ENCODE measurements at regions not wholly inside any gene's neighbourhood (a gene's known extent, or its start where the extent isn't known, plus 50 kb on each side); places are given as distances from the start of the nearest gene placed in this dataset.

DNA sequence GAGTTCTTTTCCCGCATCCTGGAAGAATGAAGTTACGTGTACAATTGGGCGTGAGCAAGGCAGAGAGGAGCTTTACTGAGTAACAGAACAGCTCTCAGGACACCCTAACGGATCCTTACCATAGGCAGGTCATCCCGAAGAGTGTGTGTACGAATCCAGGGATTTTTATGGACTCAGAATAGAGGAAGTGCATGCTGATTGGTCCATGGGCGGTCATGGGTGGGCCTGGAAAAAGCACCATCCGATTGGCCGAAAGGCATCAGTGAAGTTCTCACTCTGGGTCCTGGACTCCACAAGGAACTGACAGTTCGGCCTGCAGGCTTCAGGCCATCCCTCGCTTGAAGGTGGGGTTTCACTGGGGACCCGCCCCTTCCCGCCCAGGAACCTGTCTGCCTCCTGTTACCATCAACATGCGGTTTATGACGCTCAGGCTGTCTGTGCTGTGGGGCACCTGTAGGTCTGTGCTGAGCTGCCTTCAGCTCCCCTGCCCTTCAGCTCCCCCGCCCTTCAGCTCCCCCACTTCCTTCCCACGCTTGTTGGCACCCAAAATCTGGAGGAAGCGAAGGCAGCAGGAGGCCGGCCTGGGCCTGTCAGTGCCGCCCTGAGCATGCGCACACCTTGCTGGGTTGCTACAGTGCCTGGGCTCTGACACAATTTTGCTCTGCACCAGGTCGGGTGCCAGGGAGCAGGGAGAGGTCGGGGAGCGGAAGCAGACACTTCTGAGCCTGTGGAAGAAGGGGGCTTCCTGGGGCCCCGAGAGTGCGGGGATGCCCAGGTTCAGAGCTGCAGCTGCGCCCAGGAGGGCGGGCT lies 57.9 kb upstream of the MANEA start:
- Histone ChIP-seq H3K36me3 (ENCODE audit: insufficient read depth, low read length) (no peaks in the 10 kb centered on the region), H3K9me3 (ENCODE audit: low read length) (no peaks in the 10 kb centered on the region), H3K4me1 (ENCODE audit: low read length) (no peaks in the 10 kb centered on the region), H3K4me3 (ENCODE audit: low read length) (no peak overlapping the region), H3K27me3 (ENCODE audit: low read length) (no peaks in the 10 kb centered on the region), H3K9ac (ENCODE audit: low read length) (no peak overlapping the region), H3K27ac (ENCODE audit: low read length) (no peak overlapping the region), H2AFZ (ENCODE audit: low read length) (no peak overlapping the region), H3K9me2 (replicated peaks; ENCODE audit: insufficient read depth, low read length) (no peaks in the 10 kb centered on the region), H3K4me2 (ENCODE audit: low read depth, low read length, poor library complexity, severe bottlenecking) (no peak overlapping the region), H3K79me2 (ENCODE audit: low read length) (no peaks in the 10 kb centered on the region), H4K20me1 (ENCODE audit: insufficient read depth, low read depth, low read length) (no peaks in the 10 kb centered on the region)
- no peak for DNase-seq

DNA sequence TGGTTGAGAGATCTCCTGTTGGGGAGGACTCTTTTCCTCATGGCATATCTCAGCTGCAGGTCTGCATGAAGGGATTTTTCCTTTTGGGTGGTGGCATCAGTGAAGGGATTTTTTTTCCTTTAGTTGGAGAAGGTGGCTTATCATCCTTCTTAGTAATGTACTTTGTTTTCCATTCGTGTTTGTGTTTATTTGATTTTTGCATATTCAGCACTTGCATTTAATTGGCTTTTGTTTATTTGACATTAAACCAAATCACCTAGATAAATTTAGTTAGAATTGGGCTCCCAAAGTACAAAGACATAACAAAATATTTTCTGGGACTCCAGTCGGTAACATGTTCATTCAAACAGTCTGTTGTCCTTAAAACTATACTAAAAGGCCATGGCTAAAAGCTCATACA lies 56.2 kb upstream of the MANEA start:
- Histone ChIP-seq H4K20me1 (ENCODE audit: insufficient read depth, low read depth, low read length) (no peaks in the 10 kb centered on the region), H3K9me3 (ENCODE audit: low read length) (no peaks in the 10 kb centered on the region), H3K9ac (ENCODE audit: low read length) (no peak overlapping the region), H3K4me3 (ENCODE audit: low read length) (no peak overlapping the region), H2AFZ (ENCODE audit: low read length) (no peak overlapping the region), H3K9me2 (replicated peaks; ENCODE audit: insufficient read depth, low read length) (no peaks in the 10 kb centered on the region), H3K27ac (ENCODE audit: low read length) (no peak overlapping the region), H3K4me2 (ENCODE audit: low read depth, low read length, poor library complexity, severe bottlenecking) (no peak overlapping the region), H3K4me1 (ENCODE audit: low read length) (no peaks in the 10 kb centered on the region), H3K36me3 (ENCODE audit: insufficient read depth, low read length) (no peaks in the 10 kb centered on the region), H3K27me3 (ENCODE audit: low read length) (no peaks in the 10 kb centered on the region), H3K79me2 (ENCODE audit: low read length) (no peaks in the 10 kb centered on the region)
- no peak for DNase-seq

Data from Karpas-422 (cell line).